NCI-H1105 (cell line): ENCODE measurements at regions not wholly inside any gene's neighbourhood (a gene's known extent, or its start where the extent isn't known, plus 50 kb on each side); places are given as distances from the start of the nearest gene placed in this dataset.
"Not testable (repeated sequence)": the region's sequence is repeated elsewhere in the genome, so short reads cannot be mapped to it uniquely, and the experiment has no call there.

Experiments
- DNase-seq: peaks from one replicate; lab custom pipeline; 2025; lab: John Stamatoyannopoulos, UW

DNA sequence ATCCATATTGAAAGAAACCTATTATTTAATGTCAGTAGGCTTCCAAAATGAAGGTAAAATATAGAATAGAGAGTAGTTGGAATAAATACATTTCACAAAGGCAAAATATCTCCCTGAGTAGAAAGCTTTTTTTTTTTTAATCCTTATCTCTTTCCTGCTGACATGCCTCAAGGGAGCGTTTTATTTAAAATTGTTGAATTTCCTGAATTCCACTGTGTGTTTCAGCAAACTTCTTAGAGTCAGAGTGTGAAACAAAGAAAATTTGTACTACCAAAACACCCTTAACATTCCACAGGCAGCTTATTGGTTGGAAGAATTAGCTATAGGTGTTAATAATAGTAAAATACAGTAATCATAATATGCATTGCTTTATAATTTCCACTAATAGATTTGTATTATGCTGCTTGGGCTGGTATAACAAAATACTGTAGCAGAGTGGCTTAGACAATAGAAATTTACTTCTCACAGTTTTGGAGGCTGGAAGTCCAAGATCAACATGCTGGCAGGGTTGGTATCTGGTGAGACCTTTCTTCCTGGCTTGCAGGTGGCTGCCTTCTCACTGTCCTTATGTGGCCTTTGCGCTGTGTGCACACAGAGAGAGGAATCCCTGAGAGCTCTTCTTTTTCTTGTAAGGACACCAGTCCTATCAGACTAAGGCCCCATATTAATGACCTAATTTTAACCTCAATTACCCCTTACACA, 468.4 kb upstream of the C1orf87 start:
- DNase-seq: no peak

DNA sequence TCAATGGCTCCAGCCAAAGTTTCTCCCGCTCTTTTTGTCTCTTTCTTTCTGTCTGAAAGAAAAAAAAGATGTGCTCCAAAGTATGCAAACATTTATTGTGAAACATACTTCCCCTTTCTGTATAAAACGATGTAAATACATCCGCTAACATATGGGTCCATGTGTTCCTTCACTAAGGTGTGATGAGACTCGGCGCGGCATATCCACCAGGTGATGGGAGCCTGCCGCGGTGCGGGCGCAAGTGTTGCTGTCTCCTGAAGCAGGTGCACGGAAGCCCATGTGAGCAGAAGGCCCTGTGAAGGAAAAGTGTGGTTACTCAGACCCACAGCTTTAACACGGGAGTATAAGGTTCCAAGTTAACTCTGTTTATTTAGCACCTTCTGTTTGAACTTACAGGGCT, 466.6 kb upstream of the C1orf87 start:
- no peak for DNase-seq

DNA sequence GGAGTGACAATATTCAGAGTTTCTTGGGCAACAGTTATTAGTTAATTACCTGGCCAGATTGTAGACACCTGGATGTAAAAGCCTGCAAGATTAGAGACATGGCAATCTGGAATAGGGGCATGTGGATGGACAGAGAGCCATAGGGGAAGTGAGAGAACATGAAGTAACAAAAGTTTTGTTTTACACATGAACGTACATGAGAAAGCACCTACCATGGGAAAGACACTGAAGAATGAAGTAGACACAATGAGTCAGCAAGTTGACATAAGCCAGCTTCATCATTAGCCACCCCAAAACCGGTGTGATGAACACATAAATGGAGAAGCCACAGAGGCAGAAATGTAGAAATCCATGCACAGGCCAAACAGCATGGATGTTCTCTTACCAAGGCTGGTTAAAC, 462.1 kb upstream of the C1orf87 start:
- no peak for DNase-seq

DNA sequence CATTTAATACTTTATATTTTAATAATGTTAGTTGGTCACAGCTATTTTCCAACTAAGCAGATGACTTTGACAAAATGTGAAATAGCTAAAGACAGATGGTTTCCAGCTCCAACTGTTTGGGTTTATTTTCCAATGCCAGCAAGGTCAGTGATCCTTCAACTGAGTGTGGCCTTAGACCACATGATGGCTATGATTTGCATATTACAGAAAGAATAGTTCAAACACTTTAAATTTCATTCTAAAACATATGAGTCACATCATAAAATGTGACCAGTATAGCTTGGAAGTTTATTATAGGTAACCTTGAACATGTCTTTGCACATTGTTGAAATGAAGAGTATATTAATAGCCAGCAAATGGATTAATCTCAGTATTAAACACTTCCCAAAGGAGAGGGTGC, 454.0 kb upstream of the C1orf87 start:
- DNase-seq: no peak

DNA sequence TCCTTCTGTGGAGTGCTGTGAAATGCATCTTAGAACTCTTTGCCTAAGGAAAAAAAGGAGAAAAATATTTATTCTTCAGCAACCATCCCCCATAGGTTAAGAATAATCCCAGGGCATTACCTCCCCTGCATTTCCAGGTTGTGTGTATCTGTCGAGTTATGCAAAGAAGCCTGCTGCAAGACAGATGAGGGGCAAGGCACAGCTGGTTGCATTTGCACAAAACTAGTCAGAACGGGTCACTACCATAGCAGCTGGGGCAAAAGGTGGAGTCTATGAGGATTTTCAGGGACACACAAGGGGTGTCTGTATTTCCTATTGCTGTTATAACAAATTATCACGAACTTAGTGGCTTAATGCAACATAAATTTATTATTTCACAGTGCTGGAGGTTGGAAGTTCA, 443.4 kb upstream of the C1orf87 start:
- no peak for DNase-seq

DNA sequence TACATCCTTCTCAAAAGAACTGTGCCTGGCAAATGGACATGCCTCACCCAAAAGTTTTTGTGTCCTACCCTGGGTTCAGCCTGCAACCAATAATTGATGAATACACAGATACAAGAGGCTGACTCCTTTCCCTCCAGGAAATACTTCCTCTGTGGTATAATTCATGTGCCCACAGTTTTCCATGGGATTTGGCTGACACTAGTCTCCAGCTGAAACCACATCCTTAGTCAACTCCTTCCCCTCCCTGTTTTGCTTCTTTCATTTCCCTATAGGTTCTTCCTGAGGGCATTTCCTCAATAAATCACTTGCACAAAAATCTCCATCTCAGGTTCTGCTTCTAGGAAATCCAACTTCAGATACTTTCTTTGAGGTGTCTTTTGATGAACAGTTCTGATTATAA, 436.6 kb upstream of the C1orf87 start:
- DNase-seq: no peak

DNA sequence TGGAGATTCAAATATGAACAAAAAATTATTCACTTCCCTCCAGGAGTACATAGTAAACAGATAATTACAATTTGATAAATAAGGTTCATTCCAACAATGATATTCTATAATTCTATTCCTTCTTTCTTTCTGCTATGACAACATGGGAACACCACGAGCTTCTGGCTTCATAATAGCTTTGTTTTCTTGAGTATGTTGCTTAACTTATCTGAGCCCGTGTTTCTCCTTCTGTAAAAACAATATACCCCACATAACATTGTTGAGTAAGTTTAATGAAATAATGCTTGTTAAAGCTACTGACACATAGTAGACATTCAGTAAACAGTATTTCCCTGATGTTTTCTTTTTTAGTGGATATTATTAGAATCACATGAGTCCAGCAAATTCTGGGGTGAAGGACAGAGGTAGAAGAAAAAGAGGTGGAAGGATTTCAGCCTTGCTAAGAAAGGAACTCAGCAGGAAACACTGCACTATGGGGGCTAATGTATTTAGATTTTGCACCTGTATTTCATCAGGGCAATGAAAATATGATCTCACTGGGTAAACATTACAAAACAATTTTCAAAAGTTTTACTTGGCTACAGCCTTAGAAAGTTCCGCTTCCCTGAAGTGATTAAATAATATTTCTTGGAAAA, 430.8 kb upstream of the C1orf87 start:
- no peak for DNase-seq

DNA sequence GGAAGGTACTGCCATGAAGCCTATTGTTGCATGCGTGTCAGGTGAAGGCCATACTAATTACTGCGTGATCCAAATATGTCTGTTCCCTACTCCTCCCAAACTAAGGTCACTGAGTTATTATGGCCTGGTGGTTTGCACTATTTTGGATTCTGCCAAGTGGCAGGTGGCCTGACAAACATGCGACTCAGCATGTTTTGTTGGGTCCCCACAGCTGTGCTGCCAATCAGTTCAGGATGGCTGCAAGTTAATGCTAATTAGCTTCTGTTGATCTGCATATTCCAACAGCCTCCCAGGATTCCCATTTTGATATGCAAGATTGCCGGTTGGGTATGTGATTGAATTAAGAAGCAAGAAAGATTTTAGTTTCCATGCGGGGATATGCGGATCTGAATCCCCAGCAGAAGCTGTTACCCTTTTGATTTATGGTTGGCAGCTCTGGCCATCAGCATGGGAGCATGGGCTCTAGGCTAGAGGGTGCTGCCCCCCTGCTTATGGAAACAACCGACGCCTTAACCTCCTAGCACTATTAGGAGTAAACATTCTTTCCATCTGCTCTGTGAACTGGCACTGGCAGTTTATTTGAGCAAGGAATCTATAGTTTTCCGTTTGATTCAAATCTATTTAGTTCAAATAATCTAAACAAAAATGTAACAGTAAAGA, 429.8 kb upstream of the C1orf87 start:
- DNase-seq: no peak

DNA sequence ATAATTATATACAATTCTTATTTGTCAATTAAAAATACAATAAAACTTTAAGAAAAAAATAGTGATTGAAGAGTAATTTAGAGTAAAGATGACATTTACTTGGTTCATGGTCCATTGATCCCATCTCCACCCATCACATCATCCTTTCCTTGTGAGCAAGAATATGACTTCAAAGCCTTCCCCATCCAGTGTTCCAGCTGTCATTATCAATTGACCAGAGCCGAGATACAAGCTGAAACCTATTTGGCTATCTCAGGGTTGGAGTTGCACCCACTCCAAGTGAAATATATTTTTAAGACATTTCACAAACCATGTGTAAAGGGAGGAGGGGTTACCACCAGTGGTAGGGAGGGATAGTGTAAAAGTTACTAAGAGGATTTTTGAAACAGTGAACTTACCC, 428.9 kb upstream of the C1orf87 start:
- DNase-seq: no peak

DNA sequence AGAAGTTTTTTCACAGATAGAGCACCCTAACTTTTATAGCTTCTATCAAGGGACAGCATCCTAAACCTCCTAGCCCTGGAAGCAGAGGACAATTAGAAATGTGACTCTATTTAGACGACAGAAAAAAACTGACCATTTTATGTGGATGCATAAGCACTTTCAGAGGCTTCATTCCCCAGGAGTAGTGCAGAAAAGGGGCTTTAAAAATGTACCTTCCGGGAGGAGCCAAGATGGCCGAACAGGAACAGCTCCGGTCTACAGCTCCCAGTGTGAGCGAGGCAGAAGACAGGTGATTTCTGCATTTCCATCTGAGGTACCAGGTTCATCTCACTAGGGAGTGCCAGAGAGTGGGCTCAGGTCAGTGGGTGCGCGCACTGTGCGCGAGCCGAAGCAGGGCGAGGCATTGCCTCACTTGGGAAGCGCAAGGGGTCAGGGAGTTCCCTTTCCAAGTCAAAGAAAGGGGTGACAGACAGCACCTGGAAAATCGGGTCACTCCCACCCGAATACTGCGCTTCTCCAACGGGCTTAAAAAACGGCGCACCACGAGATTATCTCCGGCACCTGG, 416.4 kb upstream of the C1orf87 start:
- not testable (repeated sequence) for DNase-seq

DNA sequence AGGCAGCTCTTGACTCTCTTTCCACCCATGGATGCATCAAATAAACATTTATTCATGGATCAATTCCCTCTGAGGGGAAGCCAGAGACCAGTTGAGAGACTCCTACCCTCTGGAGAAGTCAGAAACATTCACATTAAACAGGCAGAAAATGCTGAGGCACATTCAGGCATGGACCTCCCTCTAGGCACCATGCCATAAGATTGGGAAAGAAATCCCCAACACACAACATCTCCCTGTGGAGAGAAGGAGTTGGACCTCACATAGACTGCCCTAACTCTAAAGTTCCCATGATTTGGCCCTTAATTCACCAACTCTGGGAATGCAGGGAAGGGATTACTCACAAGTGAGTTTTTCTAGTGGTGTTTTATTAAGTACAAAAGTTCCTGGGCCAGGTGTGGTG, 415.3 kb upstream of the C1orf87 start:
- DNase-seq: no peak

DNA sequence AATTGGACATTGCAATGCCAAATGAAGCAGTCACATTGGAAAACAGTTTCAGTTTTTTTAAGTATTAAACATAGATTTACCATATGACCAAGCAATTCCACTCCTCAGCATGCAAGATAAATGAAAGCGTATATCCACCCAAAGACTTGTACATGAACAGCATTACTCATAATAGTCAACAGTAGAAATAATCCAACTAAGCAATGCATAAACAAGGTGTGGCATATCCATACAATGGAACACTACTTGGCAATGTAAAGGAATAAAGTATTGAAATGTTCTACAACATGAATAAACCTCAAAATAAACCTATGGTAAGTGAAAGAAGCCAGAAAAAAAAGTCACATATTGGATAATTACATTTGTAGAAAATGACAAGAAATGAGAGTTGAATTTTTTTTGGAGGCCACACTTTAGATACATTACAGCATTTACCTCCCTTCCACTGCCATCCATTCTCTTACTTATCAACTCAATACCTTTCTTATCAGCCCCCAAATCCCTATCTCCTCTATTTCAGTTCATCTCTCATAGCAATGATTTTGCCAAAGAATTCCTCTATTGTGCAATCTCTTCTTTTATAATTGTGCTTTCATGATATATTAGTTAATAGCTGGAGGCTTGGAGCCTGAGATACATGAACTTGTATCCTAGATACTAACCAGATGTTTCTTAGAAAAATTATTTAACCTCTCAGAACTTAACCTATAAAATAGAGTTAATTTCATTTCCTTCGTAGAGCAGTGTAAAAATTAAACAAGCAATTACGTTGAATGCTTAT, 414.2 kb upstream of the C1orf87 start:
- DNase-seq: no peak

DNA sequence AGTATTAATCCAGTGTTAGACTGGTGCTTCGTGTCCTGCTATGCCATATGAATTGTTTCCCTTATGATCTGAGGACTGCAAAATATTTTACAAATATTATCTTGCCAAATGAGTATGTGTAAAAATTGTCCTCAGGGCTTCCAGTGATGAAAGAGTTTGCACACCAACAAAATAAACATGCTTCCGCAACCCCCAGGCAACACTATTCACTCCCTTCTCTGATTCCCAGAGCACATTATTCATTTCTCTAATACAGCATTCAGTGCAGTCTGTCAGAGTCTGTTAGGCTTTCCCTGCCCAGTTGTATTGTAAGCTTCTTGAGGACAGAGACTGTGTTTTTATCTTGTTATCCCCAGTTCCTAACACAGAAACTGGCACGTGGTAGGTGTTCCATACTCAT, 409.9 kb upstream of the C1orf87 start:
- no peak for DNase-seq

DNA sequence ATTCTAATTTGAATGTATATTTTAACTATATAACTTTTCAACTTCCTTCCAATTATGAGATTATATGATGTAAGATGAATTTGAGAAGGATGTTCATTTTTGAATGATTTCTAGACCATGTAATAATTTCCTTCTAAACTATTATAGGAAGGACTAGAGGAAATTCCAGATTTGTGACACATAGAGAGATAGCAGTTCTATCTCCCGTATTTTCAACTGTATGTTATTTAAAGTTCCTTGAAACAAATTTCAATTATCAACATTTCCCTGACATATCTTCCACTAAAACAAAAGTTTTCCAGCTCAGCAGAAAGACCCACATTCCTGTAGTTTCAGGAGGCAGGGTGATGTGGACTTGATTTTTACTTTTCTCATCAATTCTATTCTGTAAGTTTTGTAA, 396.7 kb upstream of the C1orf87 start:
- no peak for DNase-seq

DNA sequence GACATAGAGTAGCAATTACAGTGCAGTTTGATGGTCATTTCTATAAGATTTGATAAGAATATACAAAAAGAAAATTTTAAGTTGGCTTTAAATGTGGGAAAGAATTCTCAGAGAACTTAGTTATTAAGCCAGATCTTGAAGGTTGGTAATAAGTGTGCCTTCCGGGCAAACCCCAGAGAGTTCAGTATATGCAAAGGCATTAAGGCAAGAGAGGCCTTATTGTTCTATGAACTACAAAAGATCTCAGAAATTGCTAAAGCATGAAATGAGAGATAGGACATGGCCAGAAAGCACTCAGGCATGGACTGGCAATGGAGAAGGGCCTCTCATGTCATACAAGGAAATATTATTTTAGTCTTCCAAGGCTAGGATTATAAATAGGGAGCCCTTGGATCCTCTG, 390.2 kb upstream of the C1orf87 start:
- DNase-seq: no peak

DNA sequence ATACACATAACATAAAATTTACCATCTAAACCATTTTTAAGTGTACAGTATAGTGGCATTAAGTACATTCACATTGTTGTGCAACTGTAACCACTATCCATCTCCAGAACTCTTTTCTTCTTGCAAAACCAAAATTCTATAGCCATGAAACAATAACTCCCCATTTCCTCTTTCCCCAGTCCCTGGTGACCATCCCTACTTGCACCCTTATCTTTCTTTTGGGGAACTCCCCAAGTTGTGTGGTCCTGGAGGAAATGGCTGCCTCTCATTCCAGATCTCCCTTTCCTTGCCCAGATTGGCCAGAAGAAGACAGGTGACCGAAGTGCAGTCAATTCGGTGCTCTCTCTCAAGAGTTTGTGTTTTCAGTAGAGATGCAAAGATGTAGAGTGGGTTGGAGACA, 389.6 kb upstream of the C1orf87 start:
- no peak for DNase-seq

DNA sequence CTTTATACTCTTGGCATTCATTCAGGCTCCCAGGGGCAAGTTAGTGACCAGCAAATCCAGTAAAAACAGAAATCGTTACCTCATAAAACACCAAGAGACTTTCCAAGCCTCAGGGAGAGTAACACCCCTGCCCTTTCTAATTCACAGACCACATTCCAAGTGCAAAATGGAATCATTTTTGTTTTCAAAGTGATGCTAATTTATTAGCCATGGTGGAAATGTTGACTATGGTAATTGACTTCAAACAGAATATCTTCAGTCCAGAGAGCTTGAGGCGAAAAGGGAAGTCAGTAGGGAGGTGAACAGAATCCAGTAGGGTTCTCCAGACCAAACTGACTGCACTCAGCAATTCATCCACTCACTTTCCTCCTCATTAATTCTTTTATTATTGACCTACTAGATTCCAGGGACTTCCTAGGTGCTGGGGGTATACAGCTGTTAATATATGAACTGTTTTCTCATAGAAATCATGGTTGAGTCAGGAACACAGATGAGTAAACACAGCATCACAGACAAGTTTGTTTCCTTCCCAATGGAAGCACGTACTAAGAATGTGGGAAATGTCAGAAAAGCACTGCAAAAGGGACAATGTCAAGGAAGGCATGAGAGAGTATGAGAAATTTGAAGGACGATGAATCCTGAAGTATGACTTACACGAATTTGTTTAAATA, 388.5 kb upstream of the C1orf87 start:
- no peak for DNase-seq

DNA sequence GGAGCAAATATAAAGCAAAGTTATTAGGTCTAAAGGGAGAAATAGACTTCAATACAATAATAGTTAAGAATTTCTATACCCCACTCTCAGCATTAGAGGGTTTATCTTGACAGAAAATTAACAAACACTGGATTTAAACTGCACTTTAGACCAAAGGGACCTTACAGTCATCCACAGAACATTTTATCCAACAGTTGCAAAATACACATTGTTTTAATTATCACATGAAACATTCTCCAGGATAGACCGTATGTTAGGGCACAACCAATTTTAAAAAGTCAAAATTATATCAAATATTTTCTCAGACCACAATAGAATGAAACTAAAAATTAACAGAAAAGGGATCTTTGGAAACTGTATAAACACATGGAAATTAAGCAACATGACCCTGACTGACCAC, 384.5 kb upstream of the C1orf87 start:
- no peak for DNase-seq

DNA sequence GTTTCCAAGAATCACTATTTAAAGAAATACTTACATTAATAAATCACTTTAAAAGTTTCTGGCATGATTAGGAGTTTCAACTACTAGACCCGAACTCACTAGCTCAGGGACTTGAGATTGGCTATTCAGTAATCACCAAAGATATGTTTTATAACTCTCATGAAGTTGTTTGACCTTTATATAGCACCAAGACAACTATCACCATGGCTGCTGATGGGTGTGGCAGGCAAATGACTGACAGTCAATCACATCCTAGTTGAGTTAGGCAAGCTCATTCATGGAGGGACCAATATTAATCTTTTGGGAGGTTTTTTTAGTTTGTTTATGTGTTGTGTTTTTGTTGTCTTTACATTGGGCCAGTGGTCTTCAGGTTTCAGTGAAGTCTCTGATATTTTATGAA, 376.3 kb upstream of the C1orf87 start:
- DNase-seq: no peak

DNA sequence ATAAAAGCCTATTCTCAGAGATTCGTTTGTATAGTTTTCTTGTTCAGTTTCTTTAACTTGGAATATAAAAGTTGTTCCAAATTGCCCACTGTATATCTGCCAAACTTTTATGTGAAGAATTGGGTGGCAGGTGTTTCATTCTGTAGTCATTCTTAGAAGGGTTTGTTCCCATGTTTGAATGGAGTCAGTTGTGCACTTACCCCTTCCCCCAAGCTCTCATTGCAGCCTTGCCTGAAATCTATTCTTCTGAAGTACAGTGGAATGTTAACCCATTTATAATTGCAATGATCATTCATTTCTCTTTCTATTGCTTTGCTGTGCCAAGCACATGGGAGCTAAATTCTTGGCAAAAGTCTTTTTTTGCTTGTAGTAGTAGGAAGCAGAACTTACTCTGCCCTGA, 375.3 kb upstream of the C1orf87 start:
- DNase-seq: no peak

DNA sequence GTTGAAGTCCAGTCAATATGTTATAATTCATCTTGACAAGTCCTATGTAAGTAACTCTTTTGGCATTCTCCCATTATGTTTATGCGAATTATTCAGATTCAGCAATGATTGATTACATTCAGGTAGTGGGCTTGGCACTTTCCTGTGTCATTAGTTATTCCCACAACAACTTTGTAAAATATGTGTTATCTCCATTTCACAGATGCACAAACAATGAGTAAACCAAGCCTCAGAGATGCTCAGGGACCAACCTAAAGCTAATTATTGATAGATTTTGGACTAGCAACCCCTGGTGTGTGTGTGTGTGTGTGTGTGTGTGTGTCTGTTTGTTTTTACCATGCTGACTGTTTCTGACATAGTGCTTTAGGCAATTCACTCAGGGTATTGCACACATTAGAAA, 371.1 kb upstream of the C1orf87 start:
- no peak for DNase-seq

DNA sequence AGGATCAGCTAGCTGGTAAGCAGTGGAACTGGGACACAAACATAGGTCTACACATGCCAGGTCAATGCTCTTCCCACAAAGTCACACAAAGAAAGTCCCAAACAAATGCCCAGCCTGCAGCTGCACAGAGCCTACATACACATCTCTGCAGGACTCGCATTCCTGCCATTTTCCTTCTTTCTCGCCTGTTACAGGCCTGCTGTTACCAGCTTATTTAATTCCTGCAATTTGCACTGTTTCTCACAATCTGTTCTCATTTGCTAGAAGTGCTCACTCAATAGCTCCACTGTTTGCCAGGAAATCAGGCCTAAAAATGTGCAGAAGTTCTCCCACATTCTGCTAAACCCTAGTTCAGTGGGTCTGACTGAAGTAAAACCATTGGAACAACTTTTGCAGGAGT, 362.6 kb upstream of the C1orf87 start:
- DNase-seq: no peak
